HL-60 (cell line): ENCODE measurements at regions not wholly inside any gene's neighbourhood (a gene's known extent, or its start where the extent isn't known, plus 50 kb on each side); places are given as distances from the start of the nearest gene placed in this dataset.

Experiments
- DNase-seq, 2 experiments: peaks; one replicate each; pipeline ENCODE4 v3.0.0-alpha.2; 2010 to 2020; ENCODE audit warnings: low read depth in 1 of 2, low spot score in 1 of 2
- H3K27ac ChIP-seq: fragments of 250-450 bp; sonication (Bioruptor Pico); replicated peaks from 2 replicates; pipeline ENCODE4 v1.5.1; 2020; ENCODE audit warnings: mild to moderate bottlenecking, moderate library complexity
- H3K27me3 ChIP-seq: fragments of 250-450 bp; sonication (Bioruptor Pico); 2 replicates; pipeline ENCODE4 v1.5.1; 2021; ENCODE audit warnings: mild to moderate bottlenecking, moderate library complexity; ENCODE audit not compliant: insufficient read depth, poor library complexity, severe bottlenecking
- H3K4me3 ChIP-seq: replicated peaks from 2 replicates; pipeline ENCODE4 v1.5.1; 2011; ENCODE audit warnings: mild to moderate bottlenecking, control low read depth, low read length; ENCODE audit not compliant: insufficient read depth
- GABPA ChIP-seq: IDR thresholded peaks from 2 replicates; pipeline ENCODE4 v1.6.1; 2012; ENCODE audit warnings: low read depth
- POLR2AphosphoS5 ChIP-seq: IDR thresholded peaks from 2 replicates; pipeline ENCODE4 v1.6.1; 2012; ENCODE audit warnings: low read depth

- H3K27me3 ChIP-seq = peaks cover 6% of the 10 kb centered on the region
- no peak for TF ChIP-seq GABPA
- no peak for TF ChIP-seq POLR2AphosphoS5
- no peak for DNase-seq
- no peak overlapping the region for H3K4me3 ChIP-seq
- no peak overlapping the region for H3K27ac ChIP-seq
These were observed 83.8 kb downstream of the GATA6 start for GRCh38 chr18:22253156-22253555.
